Activated CD4-positive, alpha-beta T cell treated with anti-CD3 and anti-CD28 coated beads, Interleukin-2, Interleukin-4, amounts not matched to agents 100 ng/mL and 50 ng/mL, durations not matched to agents 16 hours and 8 hours (primary cell): ENCODE measurements at regions not wholly inside any gene's neighbourhood (a gene's known extent, or its start where the extent isn't known, plus 50 kb on each side); places are given as distances from the start of the nearest gene placed in this dataset.
"Not testable (repeated sequence)": the region's sequence is repeated elsewhere in the genome, so short reads cannot be mapped to it uniquely, and the experiment has no call there.

Experiments used
- DNase-seq: peaks from one replicate; pipeline ENCODE4 v3.0.0-alpha.2; 2020; ENCODE audit warnings: low spot score

DNA sequence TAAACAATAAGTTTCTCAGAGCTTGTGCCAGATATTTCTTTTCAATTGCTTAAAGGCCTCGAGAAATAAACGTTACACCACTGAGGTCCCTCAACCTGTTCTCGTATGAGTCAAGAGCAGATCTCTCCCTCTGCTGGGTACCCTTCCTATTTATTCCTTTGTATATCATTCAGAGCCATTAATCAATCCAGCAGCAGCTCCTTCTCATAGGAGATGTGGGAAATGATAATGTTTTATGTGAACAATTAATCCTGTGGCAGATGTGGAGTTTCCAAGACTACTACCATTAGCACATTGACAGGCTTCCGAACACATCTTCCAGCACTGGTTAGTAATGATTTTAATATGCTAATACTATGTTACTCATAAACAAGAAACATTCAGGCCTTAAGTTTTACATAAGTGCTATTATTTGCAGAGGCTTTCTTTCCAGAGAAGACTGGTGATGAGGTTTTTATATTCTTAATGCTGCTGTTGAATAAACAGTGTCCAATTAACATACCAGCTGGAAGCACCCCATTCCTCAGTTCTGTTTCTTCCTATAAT is 196.5 kb downstream of the ZNF608 start:
- no peak for DNase-seq

DNA sequence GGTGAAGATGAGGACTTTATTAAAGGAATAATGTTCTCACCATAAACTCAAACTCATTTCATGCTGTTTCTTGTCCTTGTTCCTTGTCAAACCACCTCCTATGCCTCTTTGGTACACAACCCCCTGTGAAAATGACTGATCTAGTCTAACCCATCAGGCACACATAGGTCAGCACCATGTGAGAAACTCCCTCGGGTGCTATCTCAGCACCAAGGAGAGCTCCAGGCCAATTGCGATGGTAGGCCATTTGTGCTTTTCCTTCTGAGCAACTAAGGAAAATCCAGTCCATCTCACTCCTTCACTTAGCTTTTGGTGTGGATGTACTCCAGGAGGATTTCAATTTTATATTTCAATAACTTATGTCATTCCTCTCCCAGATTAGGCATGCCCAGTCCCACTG is 199.8 kb downstream of the ZNF608 start:
- no peak for DNase-seq

DNA sequence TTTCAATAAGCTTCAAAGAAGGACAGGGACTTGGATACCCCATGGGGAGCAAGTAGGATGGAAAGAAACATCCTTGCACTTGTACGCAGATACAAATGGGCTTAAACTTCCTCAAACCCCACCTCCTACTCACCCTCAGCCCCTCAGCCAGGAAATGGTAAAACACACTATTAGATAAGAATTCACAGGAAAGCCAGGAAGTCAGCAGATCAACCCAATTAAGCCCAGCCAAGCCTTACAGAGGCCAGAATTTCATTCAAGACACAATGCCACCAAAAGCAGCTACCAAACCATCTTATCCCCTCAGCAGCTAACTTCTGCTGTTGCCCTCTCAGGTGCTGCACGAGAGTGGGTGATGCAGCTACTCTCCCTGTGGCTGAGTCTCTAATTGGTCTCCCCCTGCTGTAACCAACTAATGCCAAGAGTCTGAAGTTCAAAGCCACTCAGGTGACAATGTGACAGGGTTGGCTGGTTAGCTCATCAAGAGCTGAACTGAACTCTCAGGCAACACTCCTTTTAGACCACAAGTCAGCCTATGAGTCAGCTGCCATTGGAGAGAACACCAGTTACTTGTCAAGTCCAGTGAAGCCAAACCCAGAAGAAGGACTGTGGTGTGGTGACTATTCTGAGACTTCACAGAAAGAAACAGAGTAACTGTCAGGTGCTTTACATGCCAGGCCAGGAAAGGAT is 201.9 kb downstream of the ZNF608 start:
- DNase-seq, result no peak

DNA sequence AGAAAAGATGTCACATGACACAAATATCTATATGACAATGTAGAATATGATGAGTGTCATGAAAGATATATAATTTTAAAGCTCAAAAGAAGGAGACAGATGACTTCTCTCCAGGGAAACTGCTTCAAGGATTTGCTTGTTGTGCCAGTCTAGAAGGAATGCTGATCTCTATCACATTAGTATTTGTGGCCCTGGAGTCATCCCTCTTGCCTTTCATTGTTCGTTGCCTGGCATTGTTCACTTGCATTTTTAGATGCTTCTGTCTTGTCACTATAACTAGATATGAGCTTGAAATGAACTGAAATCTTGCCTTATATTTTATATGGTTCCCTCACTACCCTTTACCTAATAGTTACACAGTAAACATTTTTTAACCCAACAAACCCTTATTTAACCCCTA is 207.5 kb downstream of the ZNF608 start:
- no peak for DNase-seq

DNA sequence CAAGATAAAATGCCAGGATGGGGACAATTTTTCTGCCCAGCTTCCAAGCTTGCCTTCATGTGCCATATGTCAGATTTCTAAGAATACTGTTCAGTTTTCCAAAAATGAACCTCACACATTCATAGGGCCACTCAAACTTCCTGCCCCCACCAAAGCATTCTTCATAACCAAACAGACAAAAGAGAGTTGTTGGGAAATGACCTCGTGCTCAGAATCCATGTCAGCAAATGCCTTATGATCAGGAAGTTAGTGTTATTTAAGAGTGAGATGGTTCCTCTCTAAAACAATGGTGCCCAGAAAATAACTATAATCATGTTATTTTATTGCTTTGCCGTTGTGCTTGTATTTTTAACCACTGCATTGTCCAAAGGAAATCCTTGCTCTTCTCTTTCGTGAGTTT is 208.2 kb downstream of the ZNF608 start:
- no peak for DNase-seq

DNA sequence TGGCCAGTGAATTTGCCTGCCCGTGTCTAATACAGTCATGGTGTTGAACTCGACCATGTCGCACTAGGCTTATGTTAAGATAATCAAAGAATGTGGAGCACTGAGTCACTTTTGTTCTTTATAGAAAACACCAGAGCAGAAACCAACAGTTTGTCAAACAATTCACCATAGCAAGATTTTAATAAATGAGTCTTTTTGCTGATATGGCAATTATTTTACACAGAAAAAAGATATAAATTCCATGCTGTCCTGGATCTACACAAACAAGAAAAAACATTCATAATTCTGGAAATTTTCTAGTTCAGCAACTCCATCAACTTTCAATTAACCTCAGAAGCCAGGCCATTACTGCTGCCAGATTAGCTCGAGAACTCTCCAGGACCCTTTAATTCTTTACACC is 208.9 kb downstream of the ZNF608 start:
- no peak for DNase-seq

DNA sequence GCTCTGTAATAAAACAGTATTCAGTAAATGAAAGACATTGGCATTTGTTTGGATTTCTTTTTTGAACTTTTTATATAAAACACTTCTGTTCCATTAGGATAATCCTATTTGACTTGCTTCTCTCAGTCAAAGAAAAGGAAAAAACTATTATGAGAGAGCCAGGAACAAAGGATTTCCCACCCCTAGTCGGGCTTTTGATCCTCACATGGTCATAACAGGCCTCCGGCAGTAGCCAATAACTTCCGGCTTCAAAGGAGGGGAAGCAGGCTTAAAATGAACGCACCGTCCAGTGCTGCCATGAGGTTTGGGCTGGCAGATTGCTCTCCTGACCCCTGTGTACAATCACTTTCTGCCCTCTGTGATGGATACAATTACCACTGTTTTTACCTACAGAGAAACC is 209.3 kb downstream of the ZNF608 start:
- no peak for DNase-seq

DNA sequence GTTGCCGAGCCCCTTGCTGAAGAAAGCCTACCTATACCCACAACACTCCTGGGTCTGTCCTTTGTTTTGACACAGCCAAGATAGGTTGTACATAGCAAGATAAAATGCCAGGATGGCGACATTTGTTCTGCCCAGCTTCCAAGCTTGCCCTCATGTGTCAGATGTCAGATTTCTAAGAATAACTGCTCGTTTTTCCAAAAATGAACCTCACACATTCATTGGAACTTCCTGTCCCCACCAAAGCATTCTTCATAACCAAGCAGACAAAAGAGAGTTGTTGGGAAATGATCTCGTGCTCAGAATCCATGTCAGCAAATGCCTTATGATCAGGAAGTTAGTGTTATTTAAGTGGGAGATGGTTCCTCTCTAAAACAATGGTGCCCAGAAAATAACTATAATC is 210.1 kb downstream of the ZNF608 start:
- DNase-seq, result no peak

DNA sequence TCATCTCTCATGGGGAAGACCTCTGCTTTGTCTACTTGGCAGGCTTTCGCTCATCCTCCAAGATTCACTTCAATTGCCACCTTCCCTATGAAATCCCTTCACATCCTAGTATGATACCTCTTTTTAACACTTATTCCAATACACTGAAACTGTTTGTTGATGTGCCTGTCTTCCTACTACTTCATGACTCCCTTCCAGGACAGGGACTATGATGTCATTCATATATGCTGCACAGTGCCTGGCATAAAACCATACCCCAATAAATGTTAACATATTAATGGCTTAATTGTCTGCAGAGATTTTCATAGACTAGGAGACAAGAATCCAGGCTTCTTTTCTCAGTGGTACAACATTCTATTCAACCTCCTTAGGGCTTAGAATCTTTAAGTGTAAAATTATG is 215.5 kb downstream of the ZNF608 start:
- DNase-seq, result no peak

DNA sequence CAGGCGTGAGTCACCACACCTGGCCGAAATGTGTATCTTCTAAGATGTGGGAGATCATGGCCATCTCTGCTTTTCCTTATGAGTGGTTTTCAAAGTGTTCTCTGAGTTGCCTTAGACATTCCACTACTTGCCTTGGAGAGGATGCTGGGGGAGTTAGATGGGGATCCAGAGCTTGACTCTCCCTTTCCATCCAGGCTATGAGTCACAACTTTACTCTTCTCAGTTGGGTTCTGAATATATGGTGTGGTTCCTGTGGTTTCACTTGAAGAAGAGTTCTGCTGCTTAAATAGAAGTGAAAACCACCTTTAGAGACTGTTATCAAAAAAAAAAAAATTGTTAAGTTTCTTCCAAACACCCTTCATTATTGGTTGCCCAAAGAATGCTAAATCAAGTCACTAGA is 217.6 kb downstream of the ZNF608 start:
- peak; percentile 35 for DNase-seq

DNA sequence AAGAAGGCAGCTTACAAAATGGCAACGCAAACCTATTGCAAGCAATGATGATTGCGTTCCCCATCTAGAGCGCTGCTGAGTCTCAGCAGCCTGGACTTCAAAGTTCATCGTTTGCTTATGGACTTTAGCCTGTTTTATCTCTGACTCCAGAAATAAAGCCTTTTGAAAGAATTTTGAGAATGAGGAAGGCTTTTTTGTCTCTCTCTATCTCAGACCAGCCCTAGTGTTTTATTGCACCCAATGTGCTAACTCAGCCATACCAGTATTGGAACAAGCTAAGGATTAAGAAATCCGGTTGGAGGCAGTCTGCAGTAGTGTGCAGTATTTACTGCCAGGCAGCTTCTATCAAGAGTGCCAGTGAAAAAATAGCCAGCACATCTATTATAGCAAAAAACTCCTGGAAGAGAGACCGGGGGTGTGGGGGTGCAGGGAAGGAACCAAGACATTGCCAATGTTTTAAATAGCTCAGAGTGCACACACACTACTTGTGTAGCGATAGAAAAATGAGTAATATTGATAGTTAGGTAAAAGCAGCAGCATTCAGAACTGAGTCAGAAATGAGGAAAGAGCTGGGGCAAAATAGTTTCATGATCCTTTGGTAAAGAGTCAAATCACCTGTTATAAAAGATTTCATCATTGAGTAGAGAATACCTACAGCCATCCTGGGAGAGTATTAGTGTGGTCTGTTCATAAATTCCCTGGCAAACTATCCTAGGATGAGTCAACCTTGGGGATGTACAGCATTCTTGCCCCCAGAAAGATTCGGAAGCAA is 219.0 kb downstream of the ZNF608 start:
- peak; percentile 22 for DNase-seq

DNA sequence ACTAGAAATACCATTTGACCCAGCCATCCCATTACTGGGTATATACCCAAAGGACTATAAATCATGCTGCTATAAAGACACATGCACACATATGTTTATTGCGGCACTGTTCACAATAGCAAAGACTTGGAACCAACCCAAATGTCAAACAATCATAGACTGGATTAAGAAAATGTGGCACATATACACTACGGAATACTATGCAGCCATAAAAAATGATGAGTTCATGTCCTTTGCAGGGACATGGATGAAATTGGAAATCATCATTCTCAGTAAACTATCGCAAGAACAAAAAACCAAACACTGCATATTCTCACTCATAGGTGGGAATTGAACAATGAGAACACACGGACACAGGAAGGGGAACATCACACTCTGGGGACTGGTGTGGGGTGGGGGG is 220.4 kb downstream of the ZNF608 start:
- DNase-seq, result not testable (repeated sequence)

DNA sequence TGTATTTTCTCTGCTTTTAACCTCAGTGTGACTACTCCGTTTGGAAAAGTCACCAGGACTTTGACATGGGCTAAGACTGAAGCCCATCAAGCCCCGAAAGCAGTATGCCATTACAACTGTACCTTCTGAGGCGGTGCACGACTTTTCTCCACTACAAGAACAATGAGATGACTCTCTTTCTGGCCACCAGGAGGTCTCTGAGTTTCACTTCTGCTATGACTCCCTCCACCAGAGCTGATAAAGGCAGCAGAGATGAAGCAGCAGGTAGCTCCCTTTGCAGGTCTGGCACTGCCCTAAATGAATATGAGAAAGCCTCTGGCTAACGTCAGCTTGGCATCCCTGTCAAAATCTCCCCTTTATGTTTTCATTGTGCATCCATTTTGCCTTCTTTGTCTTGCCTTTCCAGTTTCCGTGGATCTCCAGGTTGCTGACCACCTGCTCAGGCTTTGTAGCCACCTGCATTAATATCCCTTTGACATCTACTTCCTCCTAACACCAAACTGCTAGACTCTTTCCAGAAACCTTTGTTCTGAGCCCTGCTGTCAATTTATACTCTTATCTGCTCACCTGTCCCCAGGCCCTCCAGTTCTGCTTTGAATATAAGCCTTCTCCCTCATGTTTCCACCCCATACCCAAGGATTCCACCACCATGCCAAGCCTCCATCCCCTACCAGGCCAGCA is 221.7 kb downstream of the ZNF608 start:
- no peak for DNase-seq

DNA sequence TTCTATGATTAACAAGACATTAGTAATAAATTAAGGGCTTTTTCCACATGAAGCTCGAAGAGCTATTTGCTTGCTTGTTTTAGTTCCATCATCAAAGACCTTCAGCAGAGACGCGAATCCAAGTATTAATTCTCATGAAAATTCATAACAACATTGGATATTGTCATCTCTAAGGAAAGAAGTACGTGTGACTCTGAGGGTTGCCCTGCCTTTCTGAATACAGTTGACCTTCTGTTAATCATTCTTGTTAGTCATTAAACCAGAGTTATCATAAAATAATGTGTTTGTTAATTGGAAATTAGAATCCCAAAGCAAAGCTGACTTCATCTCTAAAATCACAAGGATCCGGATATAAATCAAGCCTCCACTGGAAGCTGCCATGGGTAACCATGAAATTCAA is 222.5 kb downstream of the ZNF608 start:
- no peak for DNase-seq

DNA sequence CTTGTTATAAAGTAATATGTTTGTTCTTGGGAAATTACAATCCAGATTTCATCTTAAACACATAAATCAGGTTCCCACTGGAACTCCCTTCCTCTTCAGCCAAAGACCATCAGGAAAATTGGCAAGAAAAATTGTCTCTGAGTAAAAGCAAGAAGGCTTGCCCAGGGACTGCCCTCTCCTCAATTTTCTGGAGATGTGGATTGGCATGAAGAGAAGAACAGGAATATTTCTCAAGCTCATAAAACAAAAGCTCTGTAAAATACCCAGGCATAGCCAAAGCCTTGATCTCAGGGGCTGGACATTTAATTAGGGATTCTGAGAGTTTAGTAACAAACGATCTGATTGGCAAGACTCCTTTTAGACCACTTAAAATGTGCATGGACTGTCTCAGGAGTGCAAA is 223.4 kb downstream of the ZNF608 start:
- DNase-seq, result no peak

DNA sequence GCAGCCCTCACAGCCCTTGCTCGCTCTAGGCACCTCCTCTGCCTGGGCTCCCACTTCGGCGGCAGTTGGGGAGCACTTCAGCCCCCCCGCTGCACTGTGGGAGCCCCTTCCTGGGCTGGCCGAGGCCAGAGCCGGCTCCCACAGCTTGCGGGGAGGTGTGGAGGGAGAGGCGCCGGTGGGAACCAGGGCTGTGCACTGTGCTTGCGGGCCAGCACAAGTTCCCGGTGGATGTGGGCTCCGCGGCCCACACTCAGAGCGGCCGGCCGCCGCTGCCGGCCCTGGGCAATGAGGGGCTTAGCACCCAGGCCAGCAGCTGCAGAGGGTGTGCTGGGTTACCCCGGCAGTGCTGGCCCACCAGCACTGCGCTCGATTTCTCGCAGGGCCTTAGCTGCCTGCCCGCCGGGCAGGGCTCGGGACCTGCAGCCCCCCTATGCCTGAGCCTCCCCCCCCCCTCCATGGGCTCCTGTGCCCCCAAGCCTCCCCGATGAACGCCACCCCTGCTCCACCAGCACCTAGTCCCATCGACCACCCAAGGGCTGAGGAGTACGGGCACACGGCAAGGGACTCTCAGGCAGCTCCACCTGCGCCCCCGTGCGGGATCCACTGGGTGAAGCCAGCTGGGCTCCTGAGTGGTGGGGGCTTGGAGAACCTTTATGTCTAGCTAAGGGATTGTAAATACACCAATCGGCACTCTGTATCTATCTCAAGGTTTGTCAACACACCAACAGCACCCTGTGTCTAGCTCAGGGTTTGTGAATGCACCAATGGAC is 224.8 kb downstream of the ZNF608 start:
- no peak for DNase-seq

DNA sequence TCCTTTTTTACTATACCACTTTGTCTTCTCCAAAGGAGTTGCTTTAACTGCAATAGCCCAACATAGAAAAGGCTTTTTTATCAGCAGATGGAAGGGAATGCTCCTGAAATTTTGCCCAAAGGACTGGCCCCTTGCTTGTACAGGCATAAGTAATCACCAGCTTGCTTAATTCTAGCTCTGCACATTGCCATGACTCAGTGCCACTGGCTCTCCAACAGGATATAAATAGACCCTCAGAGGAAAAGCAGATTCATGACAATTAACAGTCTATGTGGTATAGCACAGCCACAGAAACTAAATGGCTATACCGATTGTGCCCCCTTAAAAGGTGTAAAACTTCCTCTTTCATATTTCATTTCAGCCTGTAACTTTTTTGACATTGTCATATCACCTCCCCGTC is 227.0 kb downstream of the ZNF608 start:
- no peak for DNase-seq

DNA sequence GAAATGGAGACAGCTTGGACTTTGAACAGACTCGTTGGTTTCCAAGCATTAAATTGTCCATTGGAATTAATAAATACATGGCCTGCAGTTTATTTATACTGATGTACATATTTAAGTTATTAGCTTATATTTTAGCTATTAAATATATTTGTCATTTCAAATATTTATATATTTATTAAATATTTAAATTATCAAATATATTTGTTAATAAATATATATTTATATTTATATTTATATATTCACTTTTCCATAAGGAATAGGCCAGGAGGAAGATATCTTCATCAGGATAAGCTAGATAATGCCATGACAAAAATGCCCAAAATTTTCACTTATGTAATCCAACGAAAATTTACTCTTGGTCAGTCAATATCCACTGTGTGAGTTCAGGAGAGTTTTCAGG is 229.9 kb downstream of the ZNF608 start:
- no peak for DNase-seq

DNA sequence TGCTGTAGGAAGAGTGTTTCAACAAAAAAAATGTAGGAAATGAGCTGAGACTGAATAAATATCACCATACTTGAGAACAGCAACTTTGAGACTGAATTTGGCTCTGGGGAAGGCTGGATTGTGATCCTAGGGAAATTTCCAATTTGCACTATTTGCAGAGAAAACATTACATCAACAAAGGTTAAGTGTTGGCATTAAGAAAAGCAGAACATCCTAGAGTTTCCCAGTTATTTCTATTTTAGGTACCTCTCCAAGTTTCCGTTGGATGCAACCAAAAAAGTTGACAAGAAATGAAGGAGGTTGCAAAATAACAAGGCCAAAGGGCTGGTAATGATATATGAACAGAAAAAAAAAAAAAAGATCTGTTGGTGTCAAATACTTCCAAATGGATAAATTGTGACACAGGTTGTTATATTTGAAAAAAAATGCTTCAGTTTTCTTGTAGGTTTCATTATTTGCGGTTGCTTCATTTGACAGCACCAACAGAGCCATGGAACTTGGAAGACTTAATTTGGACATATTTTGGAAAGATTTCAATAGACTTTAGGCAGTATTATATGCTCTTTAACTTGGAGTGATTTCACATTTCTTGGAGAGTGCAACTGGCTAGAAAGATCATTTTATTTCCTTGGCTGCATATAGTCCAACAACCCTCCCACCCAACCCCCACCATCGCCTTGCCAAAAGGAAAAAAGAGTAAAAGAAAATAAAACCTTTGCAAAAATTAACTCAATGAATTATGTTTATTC is 230.8 kb downstream of the ZNF608 start:
- no peak for DNase-seq

DNA sequence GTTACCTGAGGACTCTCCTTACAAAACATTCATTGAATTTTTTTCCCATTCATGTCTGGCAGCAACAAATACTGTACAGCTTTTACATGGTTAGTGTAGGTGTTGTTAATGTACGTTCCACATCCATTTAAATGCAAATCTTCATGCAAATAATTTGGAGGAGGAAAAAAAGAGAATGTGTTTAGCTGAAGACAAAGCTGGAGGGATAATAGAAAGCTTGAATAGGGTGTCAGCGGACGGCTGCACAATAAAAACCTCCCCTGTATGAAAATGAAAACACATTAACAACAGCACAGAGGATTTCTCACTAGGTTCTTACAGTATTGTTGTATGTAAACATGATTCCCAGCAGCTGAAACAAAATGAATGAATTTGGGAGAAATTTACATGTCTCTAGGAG is 231.5 kb downstream of the ZNF608 start:
- no peak for DNase-seq

DNA sequence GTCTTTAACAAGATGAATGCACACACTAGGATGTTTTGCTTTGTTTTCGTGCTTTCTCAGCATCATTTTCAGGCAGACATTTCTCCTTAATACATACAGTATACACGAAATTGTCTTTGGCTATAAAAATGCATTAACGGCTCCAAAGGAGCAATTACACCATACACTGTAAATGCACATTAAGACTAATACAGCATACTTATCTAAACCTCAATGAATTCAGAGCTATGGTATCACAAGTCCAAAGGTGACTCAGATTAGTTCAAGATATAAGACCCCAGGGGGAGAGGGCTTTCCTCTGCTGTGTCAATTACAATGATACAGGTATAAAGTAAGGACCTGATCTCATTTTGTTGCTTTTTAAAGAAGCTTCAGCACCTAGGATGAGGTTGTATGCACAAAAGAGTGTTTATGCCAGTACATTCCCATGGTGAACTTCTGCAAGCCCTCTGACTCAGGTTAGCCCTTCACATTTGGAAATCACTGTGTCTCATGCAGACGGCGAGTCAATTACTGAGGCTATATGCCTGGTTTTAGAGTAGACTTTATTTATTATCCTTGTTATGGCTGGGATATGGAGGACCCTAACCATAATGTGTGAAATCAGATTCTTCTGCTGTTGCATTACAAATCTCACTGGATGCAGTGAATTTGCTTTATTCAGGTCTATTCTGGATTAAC is 233.3 kb downstream of the ZNF608 start:
- no peak for DNase-seq
